Head of caudate nucleus (tissue), 42 donors: ENCODE measurements at regions not wholly inside any gene's neighbourhood (a gene's known extent, or its start where the extent isn't known, plus 50 kb on each side); places are given as distances from the start of the nearest gene placed in this dataset.
"Not testable (repeated sequence)": the region's sequence is repeated elsewhere in the genome, so short reads cannot be mapped to it uniquely, and the experiment has no call there.

ENCODE experiments used
- DNase-seq, 42 donors: peaks; one replicate each; pipeline versions ENCODE4 v3.0.0 to v3.0.0-alpha.2; 2020 to 2021; ENCODE audit warnings: mixed read lengths in 7 of 42
- intact Hi-C: fragments of 100-400 bp; cut with DNase I; formaldehyde crosslinking; loops from one replicate; pipeline ENCODE4 v1.15.0; 2022

GRCh38 chr14:19511055-19511454, 76.9 kb upstream of the POTEG start:
- DNase-seq: not testable (repeated sequence)

GRCh38 chr14:19489475-19489874, 55.3 kb upstream of the POTEG start:
- intact Hi-C loops: not testable (repeated sequence)

More at GRCh38 chr14:19511055-19511454, 76.9 kb upstream of the POTEG start:
- intact Hi-C loops: not testable (repeated sequence)

DNA sequence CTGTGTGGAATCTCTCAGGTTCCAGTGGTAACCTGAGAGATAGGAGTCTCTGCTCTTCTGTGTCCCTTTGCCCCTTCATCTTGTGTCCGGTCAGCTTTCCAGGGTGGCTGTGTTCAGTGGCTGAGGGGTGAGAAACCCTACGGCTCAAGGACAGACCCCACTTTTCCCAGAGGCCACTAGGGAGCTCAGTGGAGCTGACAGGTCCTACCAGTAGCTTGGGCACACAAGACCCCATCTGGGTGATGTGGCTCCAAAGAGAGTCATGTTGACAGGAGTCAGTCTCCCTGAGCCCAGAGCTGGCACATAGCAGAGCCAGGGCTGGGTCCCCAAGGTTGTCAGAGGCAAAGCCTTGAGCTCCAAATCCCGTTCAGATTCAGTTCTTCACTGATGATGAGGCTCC, 54.3 kb upstream of the POTEG start:
- DNase-seq: peak in 3 of 42 donors; percentile 1 to 14 (median 8)

More at GRCh38 chr14:19489475-19489874, 55.3 kb upstream of the POTEG start:
- not testable (repeated sequence) for DNase-seq

GRCh38 chr14:19487690-19488089, 53.5 kb upstream of the POTEG start:
- intact Hi-C loops, DNase-seq: not testable (repeated sequence)

More for the DNA sequence above, 54.3 kb upstream of the POTEG start:
- intact Hi-C loops: not testable (repeated sequence)

- intact Hi-C loops: not testable (repeated sequence)
- peak in 7 of 42 donors; percentile 2 to 15 (median 5) for DNase-seq
These were observed 53.1 kb upstream of the POTEG start for GRCh38 chr14:19487265-19487664.

DNA sequence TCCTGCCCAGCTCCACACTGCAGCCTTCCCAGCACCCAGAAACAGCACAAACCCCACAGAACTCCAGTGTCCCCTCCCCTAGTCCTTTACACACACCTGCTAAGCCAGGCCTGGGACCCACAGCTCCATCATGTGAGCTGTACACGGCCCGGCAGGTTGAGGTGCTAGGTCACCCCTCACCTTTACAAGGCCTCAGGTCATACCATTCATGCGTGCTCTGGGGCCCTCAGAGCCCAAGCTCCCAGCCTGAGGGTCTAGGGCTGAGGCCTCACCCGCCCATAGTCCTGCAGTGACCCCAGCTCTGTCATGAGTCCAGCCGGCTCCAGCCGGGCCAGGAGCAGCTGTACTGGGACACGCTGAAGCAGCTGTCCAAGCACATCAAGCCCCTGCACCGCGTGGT, 51.2 kb upstream of the POTEG start:
- peak in 11 of 42 donors; percentile 6 to 43 (median 14) for DNase-seq
- intact Hi-C loops: not testable (repeated sequence)
